ENCODE measurements at regions not wholly inside any gene's neighbourhood (a gene's known extent, or its start where the extent isn't known, plus 50 kb on each side); places are given as distances from the start of the nearest gene placed in this dataset.

GRCh38 chr5:152599096-152599495, 194.0 kb upstream of the NMUR2 start:
- H2AFZ ChIP-seq (ENCODE audit: low read length) = no peak overlapping the region
- BruUV-seq (replicated peaks) = no TSS peak
- TF ChIP-seq KMT2A (CRISPR knock-in tag; IDR thresholded peaks at IDR 0.05) (no peak), SMYD3 (CRISPR knock-in tag; IDR thresholded peaks at IDR 0.05) (no peak), ZNF331 (CRISPR knock-in tag; IDR thresholded peaks at IDR 0.05) (no peak), LBX2 (CRISPR knock-in tag; IDR thresholded peaks at IDR 0.05; ENCODE audit: borderline replicate concordance) (no peak), CERS6 (CRISPR knock-in tag; IDR thresholded peaks at IDR 0.05) (no peak), ZNF598 (CRISPR knock-in tag; IDR thresholded peaks at IDR 0.05; ENCODE audit: borderline replicate concordance) (no peak), KLF16 (CRISPR knock-in tag; IDR thresholded peaks at IDR 0.05) (no peak), MTA1 (CRISPR knock-in tag; IDR thresholded peaks at IDR 0.05; ENCODE audit: borderline replicate concordance) (no peak), NFE2 (CRISPR knock-in tag; IDR thresholded peaks at IDR 0.05) (no peak), SMC3 (IDR thresholded peaks at IDR 0.05; ENCODE audit: low read length) (no peak), TBP (CRISPR knock-in tag; IDR thresholded peaks at IDR 0.05) (no peak)
- no peaks in the 10 kb centered on the region for H3K36me3 ChIP-seq (replicated peaks in 1 of 2; ENCODE audit: control insufficient read depth in 1 of 2, insufficient read depth in 2 of 2, low read length in 2 of 2)
- H3K4me2 ChIP-seq (ENCODE audit: low read depth, low read length) = no peak overlapping the region
- no peak overlapping the region for H3K9ac ChIP-seq (ENCODE audit: insufficient read depth, low read depth, low read length)
- in situ Hi-C loops (cut with HindIII; ENCODE audit: extremely low pct_ligation_motif_present, low pct_unique_long_range_greater_than_20kb) (no loop called here), intact Hi-C loops (cut with micrococcal nuclease; ENCODE audit: unreplicated experiment) (no loop called here)
- no peak for ATAC-seq
- H3K4me1 ChIP-seq (ENCODE audit: insufficient read depth, low read length) = no peaks in the 10 kb centered on the region
- no peaks in the 10 kb centered on the region for H3K27me3 ChIP-seq (ENCODE audit: control insufficient read depth in 1 of 2, insufficient read depth in 2 of 2, low read length in 2 of 2)
- 0% methylated on average over 1 of the region's 1 CpG for WGBS (ENCODE audit: low lambda C conversion rate)
- no peaks in the 10 kb centered on the region for H4K20me1 ChIP-seq (ENCODE audit: insufficient read depth, low read length)
- no peaks in the 10 kb centered on the region for H3K79me2 ChIP-seq (ENCODE audit: insufficient read depth, low read length)
- peaks cover 48% of the 10 kb centered on the region for H3K9me3 ChIP-seq (ENCODE audit: low read length)
- no peak for DNase-seq (ENCODE audit: low spot score)
- POLR2A ChIA-PET = no interaction called here
- no peak overlapping the region for H3K27ac ChIP-seq (ENCODE audit: extremely low read length, insufficient read depth, low read length)
- CTCF ChIA-PET (ENCODE audit: low intra/inter-chr PET ratio, low total read pairs) = no interaction called here
- H3K4me3 ChIP-seq (replicated peaks in 1 of 3; ENCODE audit: insufficient read depth in 1 of 3, low read depth in 2 of 3, low read length in 3 of 3) = no peak overlapping the region
- FAIRE-seq = no peak
